Loucy (cell line): ENCODE measurements at regions not wholly inside any gene's neighbourhood (a gene's known extent, or its start where the extent isn't known, plus 50 kb on each side); places are given as distances from the start of the nearest gene placed in this dataset.

ENCODE experiments used
- CTCF ChIP-seq: fragments of 200-600 bp; sonication (generic); conservative IDR thresholded peaks from 2 replicates; pipeline ENCODE4 v1.5.1; 2014; ENCODE audit warnings: mild to moderate bottlenecking, antibody characterized with exemption, low read length
- EZH2phosphoT487 ChIP-seq: fragments of 200-600 bp; IDR thresholded peaks from 2 replicates; pipeline ENCODE4 v1.6.1; 2018; ENCODE audit warnings: antibody characterized with exemption, mild to moderate bottlenecking, moderate library complexity, borderline replicate concordance

DNA sequence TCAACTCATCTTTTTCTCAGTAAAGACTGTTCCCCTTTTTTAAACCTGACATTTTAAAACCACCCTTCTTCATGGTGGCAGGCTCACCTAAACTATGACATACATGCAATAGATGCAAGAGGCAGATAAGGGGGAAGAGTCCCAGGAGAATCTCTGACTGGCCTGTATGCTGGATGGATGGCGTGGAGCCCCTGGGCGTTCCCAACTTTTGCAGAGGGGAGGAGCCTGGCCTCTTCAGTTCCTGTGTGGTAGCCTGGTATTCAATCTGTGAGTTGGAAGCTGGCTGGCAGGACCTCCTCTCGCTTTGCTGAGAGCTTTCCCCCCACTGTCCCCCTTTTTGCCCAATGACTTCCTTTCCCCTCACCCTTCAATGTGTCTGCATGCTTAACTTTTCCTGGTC lies 217.6 kb upstream of the CA10 start:
- no peak for TF ChIP-seq CTCF
- no peak for TF ChIP-seq EZH2phosphoT487
